Caco-2 (cell line): ENCODE measurements at regions not wholly inside any gene's neighbourhood (a gene's known extent, or its start where the extent isn't known, plus 50 kb on each side); places are given as distances from the start of the nearest gene placed in this dataset.

Experiments used
- BruUV-seq: library from RNA; stranded (reverse); fragments of 400-500 nt; replicated peaks from 2 replicates; lab custom pipeline; 2021; lab: Mats Ljungman, UMichigan
- CTCF ChIA-PET: fragments of 300-600 bp; sonication (Branson Sonifier 250); formaldehyde crosslinking; loops from one replicate; lab custom pipeline; 2022; ENCODE audit warnings: antibody characterized with exemption; lab: Charles Lee
- POLR2A ChIA-PET: fragments of 300-600 bp; sonication (Branson Sonifier 250); formaldehyde crosslinking; loops from one replicate; lab custom pipeline; 2022; ENCODE audit warnings: antibody characterized with exemption; lab: Charles Lee
- DNase-seq, 2 experiments: peaks; one replicate each; pipeline versions ENCODE4 v3.0.0 to v3.0.0-alpha.2; 2020 to 2022
- H3K27me3 ChIP-seq: replicated peaks from 2 replicates; pipeline ENCODE4 v1.6.0; 2011; ENCODE audit warnings: low read length; ENCODE audit not compliant: control insufficient read depth, insufficient read depth
- H3K36me3 ChIP-seq: 2 replicates; pipeline ENCODE4 v1.5.1; 2011; ENCODE audit warnings: low read length; ENCODE audit not compliant: control insufficient read depth, insufficient read depth
- H3K4me1 ChIP-seq: fragments of 250-450 bp; sonication (Bioruptor Pico); 2 replicates; pipeline ENCODE4 v1.5.1; 2020; ENCODE audit warnings: mild to moderate bottlenecking
- H3K4me3 ChIP-seq: 2 replicates; pipeline ENCODE4 v1.5.1; 2011; ENCODE audit warnings: low read depth, mild to moderate bottlenecking, control low read depth, low read length
- H3K9me3 ChIP-seq: fragments of 250-450 bp; sonication (Bioruptor Pico); 2 replicates; pipeline ENCODE4 v1.5.1; 2020; ENCODE audit warnings: mild to moderate bottlenecking, moderate library complexity
- H3K27ac Mint-ChIP-seq: one replicate; pipeline ENCODE4 v1.8.0; 2022; ENCODE audit warnings: mixed read lengths; ENCODE audit not compliant: unreplicated experiment
- H3K27me3 Mint-ChIP-seq: one replicate; pipeline ENCODE4 v1.8.0; 2022; ENCODE audit warnings: mixed read lengths; ENCODE audit not compliant: insufficient read depth, unreplicated experiment
- H3K36me3 Mint-ChIP-seq: one replicate; pipeline ENCODE4 v1.8.0; 2022; ENCODE audit warnings: mild to moderate bottlenecking, mixed read lengths; ENCODE audit not compliant: insufficient read depth, unreplicated experiment
- H3K4me1 Mint-ChIP-seq: one replicate; pipeline ENCODE4 v1.8.0; 2022; ENCODE audit warnings: low read depth, mixed read lengths; ENCODE audit not compliant: unreplicated experiment
- H3K4me3 Mint-ChIP-seq: one replicate; pipeline ENCODE4 v1.8.0; 2022; ENCODE audit warnings: mild to moderate bottlenecking, moderate library complexity, mixed read lengths; ENCODE audit not compliant: unreplicated experiment
- H3K9me3 Mint-ChIP-seq: one replicate; pipeline ENCODE4 v1.8.0; 2022; ENCODE audit warnings: mixed read lengths; ENCODE audit not compliant: unreplicated experiment
- intact Hi-C: fragments of 100-400 bp; cut with micrococcal nuclease; formaldehyde crosslinking; loops from one replicate; pipeline ENCODE4 v1.10.0; 2022; ENCODE audit not compliant: unreplicated experiment
- TF ChIP-seq, protein P1 (sequence below), 2 experiments: fragments of 200-600 bp in 1 of 2; IDR thresholded peaks; 1 replicate in 1 of 2; 2 replicates in 1 of 2; pipeline versions ENCODE4 v1.5.1 to v1.8.0; 2011 to 2022; ENCODE audit warnings: antibody characterized with exemption in 1 of 2, control low read depth in 1 of 2, inconsistent platforms in 1 of 2, low read depth in 1 of 2, low read length in 1 of 2, mild to moderate bottlenecking in 1 of 2, moderate library complexity in 1 of 2; ENCODE audit not compliant: insufficient read depth in 1 of 2, severe bottlenecking in 1 of 2, unreplicated experiment in 1 of 2

DNA sequence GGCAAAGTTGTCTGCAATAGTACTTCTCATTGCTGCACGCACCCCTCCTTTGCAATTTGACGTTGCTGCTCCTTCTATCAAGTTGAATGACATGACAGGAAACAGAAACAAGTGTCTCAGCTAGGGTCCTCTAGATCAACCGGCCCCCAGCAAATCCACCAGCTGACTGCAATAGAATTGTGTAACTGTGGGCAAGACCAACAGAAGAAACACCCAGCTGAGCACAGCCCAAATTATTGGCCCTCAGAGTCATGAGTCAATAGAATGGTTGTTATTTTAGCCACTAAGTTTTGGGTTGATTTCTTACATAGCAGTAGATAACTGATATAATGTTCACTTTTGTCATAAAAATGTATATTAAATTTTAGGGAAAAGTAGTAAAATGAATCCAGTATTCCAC is 202.7 kb downstream of the MAFB start:
- H3K9me3 ChIP-seq: peaks cover 5% of the 10 kb centered on the region; the same call in 1 of the 2 replicates
- intact Hi-C loops: no loop called here
- Mint-ChIP-seq H3K36me3 (no peaks in the 10 kb centered on the region), H3K4me1 (peaks cover 9% of the 10 kb centered on the region), H3K4me3 (no peak overlapping the region), H3K27ac (no peak overlapping the region), H3K27me3 (no peaks in the 10 kb centered on the region), H3K9me3 (no peaks in the 10 kb centered on the region)
- no peak overlapping the region for H3K4me3 ChIP-seq
- TF ChIP-seq, protein P1, sequence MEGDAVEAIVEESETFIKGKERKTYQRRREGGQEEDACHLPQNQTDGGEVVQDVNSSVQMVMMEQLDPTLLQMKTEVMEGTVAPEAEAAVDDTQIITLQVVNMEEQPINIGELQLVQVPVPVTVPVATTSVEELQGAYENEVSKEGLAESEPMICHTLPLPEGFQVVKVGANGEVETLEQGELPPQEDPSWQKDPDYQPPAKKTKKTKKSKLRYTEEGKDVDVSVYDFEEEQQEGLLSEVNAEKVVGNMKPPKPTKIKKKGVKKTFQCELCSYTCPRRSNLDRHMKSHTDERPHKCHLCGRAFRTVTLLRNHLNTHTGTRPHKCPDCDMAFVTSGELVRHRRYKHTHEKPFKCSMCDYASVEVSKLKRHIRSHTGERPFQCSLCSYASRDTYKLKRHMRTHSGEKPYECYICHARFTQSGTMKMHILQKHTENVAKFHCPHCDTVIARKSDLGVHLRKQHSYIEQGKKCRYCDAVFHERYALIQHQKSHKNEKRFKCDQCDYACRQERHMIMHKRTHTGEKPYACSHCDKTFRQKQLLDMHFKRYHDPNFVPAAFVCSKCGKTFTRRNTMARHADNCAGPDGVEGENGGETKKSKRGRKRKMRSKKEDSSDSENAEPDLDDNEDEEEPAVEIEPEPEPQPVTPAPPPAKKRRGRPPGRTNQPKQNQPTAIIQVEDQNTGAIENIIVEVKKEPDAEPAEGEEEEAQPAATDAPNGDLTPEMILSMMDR (IDR thresholded peaks at IDR 0.05; ENCODE audit: insufficient read depth in 1 of 2, low read depth in 1 of 2, low read length in 1 of 2, severe bottlenecking in 1 of 2, unreplicated experiment in 1 of 2): no peak
- no peaks in the 10 kb centered on the region for H3K36me3 ChIP-seq
- no peaks in the 10 kb centered on the region for H3K27me3 ChIP-seq
- H3K4me1 ChIP-seq: no peaks in the 10 kb centered on the region
- no peak for DNase-seq
- BruUV-seq: no TSS peak
- ChIA-PET CTCF (no interaction called here), POLR2A (no interaction called here)

DNA sequence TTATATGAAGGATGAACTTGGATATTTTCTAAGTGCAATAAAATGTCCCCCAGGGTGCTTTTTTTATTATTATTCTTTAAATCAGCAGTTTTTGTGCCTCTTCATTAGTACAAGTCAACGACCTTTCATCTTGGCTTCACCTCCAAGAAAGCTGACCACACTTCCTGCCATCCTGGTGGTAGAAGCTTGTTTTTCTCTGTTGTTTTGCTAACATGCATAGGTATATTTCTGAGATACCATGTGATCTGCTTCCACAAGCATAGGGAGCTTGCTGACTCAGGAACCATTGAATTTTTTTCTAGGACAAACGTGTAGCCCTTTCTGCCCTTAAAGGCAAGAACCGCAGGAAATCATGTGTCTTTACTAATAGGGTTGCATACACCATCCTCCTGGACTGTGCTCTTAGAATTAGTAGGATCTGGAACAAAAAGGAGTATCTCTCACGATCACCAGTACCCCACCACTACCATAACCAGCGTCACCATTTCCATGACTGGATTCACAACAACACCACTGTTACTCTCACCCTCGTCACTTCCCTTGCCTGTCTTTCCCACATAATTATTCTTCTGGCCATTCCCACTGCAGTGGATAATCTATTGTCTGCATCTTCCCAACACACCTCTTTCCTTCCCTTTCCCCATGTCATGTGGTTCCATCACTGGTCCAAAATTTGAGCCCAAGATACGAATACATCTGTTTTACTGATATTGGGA is 207.1 kb downstream of the MAFB start:
- Histone ChIP-seq H3K4me1 (peaks cover 6% of the 10 kb centered on the region), H3K9me3 (peaks cover 3% of the 10 kb centered on the region; the same call in 1 of the 2 replicates), H3K4me3 (no peak overlapping the region), H3K36me3 (no peaks in the 10 kb centered on the region), H3K27me3 (no peaks in the 10 kb centered on the region)
- Mint-ChIP-seq H3K4me3 (no peak overlapping the region), H3K36me3 (no peaks in the 10 kb centered on the region), H3K27ac (no peak overlapping the region), H3K9me3 (peaks cover 2% of the 10 kb centered on the region), H3K4me1 (peaks cover under 1% of the 10 kb centered on the region), H3K27me3 (no peaks in the 10 kb centered on the region)
- ChIA-PET CTCF (no interaction called here), POLR2A (no interaction called here)
- DNase-seq: no peak
- TF ChIP-seq, protein P1 (IDR thresholded peaks at IDR 0.05; ENCODE audit: insufficient read depth in 1 of 2, low read depth in 1 of 2, low read length in 1 of 2, severe bottlenecking in 1 of 2, unreplicated experiment in 1 of 2): no peak
- BruUV-seq: no TSS peak
- intact Hi-C loops: no loop called here

DNA sequence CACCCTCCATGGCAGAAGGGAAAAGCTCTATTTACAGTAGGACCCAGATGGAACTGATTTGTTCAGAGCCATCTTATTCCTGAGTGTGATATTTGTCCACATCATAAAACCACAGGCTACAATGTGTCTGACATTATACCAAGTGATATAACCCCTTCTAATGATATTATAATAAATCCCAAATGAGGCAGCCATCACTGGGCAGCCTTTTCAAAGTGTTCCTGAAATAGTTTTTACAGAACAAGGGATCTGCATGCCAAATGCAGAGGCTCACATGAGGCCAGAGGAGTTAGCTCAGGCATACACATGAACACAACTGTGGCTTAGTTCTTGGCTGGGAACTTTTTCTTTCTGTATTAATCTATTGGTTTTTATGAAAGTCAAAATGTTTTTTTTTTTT is 207.7 kb downstream of the MAFB start:
- ChIA-PET CTCF (no interaction called here), POLR2A (no interaction called here)
- BruUV-seq: no TSS peak
- H3K27me3 ChIP-seq: no peaks in the 10 kb centered on the region
- Mint-ChIP-seq H3K27ac (no peak overlapping the region), H3K36me3 (no peaks in the 10 kb centered on the region), H3K9me3 (peaks cover 7% of the 10 kb centered on the region), H3K4me3 (no peak overlapping the region), H3K4me1 (peaks cover 6% of the 10 kb centered on the region), H3K27me3 (no peaks in the 10 kb centered on the region)
- DNase-seq: no peak
- intact Hi-C loops: no loop called here
- H3K9me3 ChIP-seq: no peaks in the 10 kb centered on the region
- H3K36me3 ChIP-seq: no peaks in the 10 kb centered on the region
- peaks cover 12% of the 10 kb centered on the region for H3K4me1 ChIP-seq
- H3K4me3 ChIP-seq: no peak overlapping the region
- TF ChIP-seq, protein P1 (IDR thresholded peaks at IDR 0.05; ENCODE audit: insufficient read depth in 1 of 2, low read depth in 1 of 2, low read length in 1 of 2, severe bottlenecking in 1 of 2, unreplicated experiment in 1 of 2): no peak
